HG03108 (cell line): ENCODE measurements at regions not wholly inside any gene's neighbourhood (a gene's known extent, or its start where the extent isn't known, plus 50 kb on each side); places are given as distances from the start of the nearest gene placed in this dataset.

Experiments
- ATAC-seq: cut with Tn5 transposase; IDR thresholded peaks from one replicate; pipeline ENCODE4 v1.9.1; 2021; ENCODE audit warnings: moderate library complexity; ENCODE audit not compliant: unreplicated experiment

DNA sequence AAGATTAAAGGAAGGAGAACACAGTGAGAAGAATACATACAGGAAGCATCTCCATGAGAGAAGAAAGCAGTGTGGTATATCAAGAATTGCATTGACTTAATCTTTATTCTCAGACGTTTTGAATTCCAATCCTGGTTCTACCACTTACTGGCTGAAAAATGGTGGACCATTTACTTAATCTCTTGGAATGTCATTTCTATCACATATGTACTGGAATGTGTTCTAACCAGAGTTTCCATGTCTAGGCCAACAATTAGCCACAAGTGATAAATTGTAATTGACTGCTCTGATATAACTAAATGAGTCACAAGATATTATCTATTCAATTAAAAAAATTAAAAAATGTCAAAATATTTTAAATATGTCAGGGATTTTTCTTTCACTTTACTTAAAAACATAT, 626.1 kb downstream of the PTPRC start:
- ATAC-seq: no peak

DNA sequence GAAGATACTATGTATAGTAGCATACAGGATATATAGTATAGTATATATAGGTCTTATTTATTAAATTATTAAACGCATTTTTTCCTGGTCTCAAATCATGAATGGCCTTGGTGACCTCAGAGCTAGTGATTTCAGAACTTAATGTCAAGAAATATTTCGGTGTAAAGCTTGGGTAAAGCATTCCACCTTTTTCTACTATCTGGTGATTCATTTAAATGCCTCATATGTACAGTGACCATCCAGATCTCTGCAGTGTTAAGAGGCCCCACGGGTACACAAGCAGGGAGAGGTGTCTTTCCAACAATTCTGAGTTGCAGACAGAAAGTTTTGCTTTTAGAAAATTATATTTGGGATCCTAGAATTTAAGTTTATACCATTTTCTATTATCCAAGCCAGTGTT, 626.5 kb downstream of the PTPRC start:
- no peak for ATAC-seq

DNA sequence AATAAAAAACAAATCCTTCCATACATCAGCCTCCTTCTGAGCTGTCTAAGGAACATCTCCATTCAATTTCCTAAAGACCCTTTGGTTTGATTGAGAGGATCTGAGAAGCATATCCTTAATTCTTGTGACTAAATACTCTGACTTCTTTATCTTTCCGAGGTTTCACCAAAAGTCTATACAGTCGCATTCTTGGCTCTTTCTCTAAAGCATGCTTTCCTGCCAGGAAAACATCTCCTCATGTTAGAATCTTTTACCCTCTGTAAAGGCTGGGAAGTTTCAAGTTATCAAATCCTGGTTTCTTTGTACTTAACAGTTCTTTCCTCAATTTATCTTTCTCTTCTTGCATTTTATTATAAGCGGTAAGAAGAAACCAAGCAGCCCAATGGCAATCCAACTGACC, 630.4 kb downstream of the PTPRC start:
- ATAC-seq: no peak

DNA sequence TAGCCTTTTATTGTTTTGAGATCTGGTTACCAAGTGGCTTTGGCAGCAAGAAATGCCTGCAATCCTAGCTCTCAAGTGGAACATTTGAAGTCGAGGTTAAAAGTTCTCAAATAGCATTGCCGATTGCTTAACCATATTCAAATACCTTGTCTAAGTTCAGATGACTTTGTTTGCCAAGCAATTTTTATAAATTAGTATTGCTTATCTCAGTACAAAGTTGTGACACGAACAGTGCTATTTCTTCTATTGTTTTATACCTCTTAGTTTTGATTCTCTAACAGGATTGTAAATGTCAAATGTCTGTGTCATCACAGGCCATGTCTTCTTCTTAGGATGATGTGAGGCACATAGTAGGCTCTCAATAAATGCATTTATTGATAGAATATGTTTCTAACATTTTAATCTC, 633.3 kb downstream of the PTPRC start:
- no peak for ATAC-seq

DNA sequence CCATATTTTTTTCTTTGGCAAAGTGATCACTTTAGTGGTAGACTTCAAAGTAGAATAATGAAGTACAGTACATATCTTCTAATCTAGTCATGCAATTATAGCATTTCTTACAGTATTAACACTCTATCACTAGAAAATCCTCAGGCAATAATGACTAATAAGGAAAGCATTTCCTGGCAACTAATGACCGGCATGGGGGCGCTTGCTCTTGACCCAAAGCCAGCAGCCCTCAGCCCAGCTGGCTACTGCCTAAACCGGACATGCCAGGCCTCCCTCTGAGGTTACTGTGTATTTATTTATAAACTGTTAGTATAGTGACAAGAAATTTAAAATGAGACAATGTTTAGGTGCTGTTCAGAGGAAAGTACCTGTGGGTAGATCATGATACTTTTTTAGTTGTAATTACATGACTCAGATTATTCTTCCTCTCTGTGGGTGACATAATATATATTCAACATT, 633.8 kb downstream of the PTPRC start:
- peak; percentile 73 for ATAC-seq

DNA sequence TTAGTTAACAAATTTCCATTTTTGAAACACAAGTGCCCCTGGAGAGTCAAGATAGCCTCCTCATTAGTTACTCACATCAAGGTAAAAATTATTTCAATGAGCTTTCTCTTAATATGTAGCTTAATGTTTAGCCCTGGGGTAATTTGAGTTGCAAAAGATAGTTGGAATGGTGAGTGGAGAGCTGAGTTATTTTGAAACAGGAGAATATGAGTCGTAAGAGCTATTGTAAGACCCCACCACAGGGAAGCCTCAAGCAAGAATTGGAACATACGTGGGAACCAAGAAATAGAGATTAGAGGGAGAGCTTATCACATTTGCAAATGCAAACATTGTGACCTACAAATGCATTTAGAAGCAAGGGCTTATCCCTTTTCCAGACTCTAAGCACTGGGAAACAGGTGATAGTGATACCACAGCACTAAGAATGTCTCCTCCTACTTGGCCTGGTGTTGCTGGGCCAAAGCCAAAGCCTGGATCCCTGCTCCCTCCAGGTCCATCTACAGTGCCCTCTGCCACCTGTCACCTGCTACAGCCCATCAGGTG, 635.1 kb downstream of the PTPRC start:
- ATAC-seq: no peak

DNA sequence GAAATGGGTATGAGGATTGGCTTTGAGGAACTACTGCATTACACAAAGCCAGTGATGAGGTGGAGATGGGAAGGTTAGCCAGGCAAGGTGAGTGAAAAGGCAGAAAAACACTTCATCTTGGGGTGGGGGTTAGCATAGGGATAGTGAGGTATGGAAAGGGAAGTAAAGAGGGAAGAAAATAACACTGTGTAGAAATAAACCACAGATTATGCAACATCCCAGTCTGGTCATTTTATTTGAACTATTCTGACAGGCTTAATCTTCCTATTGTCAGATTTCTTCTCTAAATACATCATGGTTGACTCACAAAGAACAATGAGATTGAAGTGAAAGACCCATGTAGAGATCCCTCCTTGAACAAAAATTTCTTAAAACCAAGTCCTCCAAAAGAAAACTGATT, 640.2 kb downstream of the PTPRC start:
- ATAC-seq: no peak

DNA sequence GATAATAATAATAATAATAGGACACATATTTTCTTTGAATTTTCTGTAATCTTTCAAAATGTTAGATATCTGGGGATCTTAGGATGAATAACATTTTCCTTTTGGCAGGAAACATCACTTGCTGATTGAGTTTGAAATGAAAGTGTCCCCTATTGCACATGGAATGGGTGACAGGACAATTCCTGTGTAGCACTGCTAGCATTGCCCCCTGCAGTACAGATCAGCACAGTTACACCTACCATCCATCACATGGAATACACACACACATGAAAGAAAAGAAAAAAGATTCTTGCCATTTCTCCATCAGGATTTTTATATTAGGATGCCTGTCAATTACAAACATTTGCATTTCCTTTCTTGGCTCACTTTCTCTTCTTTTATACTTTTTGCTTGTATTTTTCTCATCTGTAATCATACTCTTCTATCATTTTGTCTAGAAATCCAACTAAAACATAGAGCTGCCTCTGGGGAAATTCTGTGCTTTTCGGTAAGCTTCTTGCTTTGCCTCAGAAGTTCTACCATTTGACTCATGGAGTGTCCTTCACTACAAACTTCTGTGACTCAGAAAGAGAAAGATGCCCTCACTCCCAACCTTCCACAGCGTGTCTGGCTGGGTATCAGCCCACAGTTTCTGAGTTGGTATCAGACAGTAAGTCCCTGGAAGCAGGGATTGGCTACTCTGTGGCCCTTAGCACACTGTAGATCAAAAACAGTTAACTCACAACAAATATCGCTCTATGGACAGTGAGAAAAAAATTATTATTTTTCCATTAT, 641.2 kb downstream of the PTPRC start:
- ATAC-seq: no peak

DNA sequence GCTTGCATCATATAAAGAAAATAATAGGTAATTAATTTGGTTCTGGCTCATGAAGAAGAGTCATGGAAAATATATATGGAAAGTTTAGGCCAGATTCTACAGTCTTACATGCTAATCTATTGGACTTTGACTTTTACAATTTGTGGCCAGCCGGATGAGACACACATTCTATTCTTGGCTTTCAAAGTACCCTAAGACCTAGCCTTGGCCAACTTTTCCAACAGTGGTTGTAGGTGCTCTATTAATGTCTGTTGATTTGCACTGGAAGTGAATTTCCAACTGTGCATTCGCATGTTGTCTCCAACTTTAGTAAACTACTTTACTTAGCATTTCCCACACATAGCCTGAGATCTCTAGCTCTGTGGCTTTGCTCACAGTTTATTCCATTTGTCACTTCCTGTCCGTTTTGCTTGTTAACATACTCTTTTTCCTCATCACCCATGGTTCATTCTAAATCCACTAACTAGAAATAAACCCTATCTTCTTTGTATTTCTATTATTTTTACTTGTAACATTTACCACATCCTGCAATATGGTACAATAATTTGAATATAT, 644.0 kb downstream of the PTPRC start:
- ATAC-seq: no peak

DNA sequence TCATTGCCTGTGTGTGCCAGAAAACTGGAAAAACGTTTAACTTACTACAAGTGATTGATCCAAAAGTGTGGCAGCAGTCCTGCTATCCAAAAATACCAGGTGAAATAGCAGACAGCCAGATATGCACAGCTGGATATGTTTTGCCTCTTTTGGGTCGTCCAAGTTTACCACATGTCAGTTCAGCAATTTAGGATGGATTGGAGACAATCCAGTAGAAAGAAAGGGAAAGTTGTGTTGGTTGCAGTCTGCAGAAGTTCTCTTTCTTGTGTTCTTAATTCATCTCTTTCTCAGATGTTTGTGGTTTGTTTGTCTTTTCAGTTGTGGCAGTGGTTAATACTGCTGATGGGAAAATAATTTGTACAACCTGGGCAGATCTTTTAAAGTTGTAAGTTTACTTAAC, 645.0 kb downstream of the PTPRC start:
- ATAC-seq: no peak

DNA sequence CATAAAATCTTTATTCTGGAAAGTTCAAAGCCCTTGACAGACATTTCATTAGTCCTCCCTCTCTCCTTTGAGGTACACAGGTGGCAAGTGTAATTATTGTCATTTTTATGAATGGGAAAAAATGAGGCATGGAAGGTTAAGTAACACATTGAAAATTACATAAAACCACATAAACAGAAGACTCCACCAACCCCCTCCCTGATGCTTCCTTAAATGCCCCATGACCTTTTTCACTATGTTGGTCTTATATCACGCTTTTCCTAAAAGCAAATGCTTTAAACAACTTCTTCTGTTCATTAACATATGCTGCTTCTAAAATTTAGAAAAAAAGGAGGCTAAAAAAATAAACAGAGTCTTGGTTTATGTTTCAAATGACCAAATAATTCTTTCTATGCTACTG, 648.4 kb downstream of the PTPRC start:
- no peak for ATAC-seq

DNA sequence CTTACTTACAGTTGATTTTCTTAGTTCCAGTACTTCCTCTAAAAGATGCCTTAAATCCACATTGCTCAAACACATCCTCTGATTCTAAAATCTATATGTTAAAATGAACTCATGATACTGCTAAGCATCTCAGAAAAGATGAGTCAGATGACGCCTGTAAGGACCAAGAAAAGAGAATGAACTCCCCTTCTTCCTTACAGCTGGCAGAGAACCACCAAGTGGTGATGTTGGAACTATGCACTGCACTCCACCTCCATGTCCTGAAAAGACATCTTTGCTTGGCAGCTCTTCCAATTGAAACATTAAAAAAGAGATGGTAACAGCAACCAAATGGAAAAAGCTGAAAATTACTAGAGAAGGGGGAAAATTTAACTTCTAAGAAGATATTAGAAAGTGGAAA, 648.8 kb downstream of the PTPRC start:
- no peak for ATAC-seq

DNA sequence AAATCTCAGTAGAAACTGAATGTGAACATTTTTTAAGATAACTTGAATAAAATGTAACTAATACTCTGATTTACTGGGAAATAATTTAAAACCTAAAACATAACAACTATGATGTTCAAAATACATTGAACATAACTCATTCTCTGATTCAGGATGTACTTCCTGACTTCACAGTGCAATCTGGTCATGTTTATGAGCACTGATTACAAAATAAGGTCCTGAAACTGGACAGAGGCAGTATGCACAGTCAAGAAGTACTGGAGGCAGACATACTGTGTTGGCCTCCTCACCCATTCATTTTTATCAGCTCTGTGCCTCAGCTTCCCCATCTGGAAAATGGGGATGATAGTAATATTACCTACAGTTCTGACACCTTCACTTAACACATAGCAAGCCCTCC, 651.3 kb downstream of the PTPRC start:
- no peak for ATAC-seq

DNA sequence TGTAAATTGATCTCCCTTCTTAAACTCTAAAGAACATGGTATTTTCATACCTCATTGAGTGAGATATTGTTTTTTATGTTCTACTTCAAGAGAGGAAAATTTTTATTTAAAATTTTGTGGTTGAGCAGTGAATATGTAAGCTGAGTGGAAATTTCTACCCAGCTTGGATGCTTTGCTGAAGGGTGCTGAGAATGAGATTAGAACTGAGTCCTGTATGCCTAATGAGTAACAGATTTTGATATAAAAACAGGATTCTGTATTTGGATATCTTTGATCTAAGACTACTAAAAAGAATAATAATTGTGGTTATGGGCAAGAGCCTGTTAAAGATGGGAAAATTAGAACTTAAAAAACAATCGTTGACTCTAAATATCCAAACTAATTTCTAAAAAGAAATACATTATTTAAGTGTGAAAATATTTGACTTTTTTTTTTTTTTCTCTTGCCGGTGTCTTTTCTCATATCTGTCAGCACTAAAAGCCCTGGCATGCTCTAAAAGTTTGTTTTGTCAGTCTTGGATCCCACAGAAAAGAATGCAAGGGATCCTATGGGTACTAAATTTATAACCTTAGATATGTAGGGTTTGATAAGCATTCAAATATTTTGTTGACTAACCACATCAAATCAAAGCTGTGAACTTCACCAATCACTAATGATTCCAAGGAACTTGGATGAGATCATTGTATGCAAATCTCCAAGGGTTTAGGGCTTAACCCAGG, 652.3 kb downstream of the PTPRC start:
- no peak for ATAC-seq

DNA sequence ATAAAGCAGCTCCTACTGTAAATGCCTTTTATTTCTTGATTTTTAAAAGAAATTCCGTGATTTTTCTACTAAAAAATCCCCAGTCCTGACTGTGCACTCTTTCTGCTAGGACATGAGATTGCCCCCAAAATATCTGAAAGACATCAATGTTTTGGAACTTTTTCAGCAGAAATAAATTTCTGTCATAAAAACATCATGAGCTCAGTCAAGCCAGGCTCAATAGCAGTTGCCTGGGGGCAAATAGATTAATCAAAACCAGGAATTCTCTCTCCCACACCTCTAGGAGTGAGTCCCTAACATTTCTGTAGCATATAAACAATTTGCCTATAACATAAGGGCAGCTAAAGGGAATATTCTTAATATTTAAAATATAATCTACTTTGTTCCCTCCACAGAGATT, 654.1 kb downstream of the PTPRC start:
- no peak for ATAC-seq

DNA sequence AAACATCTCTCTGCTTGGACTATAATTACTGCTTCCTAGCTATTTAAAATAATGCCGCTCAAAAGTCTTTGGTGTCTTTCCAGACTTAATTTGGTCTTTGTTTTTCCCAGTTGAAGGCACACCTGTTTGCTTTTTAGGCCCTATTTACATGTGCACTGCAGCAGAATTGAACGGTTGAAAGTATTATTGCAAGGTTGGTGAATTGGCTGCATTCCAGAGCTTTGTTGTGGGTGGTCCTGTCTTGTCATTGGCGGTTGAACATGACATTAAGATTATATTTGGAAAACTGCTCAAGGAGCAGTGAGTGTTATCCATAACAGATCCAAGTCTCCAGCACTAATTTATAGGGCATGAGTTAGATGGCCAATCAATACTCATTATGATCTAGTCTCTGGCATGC, 656.3 kb downstream of the PTPRC start:
- no peak for ATAC-seq

DNA sequence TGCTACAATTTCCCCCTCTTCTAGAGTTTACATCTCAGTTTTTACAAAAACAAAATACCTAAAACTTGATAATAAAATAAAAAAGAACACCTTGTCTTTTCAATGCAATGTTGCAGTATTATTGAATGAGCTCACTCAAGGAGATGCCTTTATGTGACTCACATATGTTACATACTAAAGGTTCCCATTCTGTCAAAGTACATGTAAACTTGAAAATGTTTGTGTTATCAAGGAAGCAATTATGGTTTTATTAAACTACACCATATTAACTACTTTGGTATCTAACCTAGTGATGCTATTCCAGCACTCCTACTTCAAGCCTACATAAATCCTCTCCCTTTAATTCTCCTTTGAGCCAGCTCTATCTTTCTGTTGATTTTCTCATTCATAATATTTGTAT, 658.3 kb downstream of the PTPRC start:
- no peak for ATAC-seq

DNA sequence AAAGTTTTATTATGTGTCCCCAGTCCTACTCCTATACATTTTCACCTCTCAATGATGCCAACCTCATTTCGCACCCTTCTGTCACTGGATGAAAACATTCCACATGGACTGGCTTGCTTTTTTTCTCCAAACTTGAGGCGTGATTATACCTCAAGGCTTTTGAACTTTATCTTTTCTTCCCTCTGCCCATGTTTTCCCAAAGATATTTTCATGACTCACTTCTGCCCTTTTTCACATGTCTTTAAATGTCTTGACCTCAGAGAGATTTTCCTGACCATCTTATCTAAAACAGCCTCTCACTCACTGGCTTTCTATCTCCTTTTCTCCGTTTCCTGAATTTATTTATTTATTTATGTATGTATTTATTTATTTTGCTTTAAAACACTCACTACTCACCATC, 659.0 kb downstream of the PTPRC start:
- ATAC-seq: no peak

DNA sequence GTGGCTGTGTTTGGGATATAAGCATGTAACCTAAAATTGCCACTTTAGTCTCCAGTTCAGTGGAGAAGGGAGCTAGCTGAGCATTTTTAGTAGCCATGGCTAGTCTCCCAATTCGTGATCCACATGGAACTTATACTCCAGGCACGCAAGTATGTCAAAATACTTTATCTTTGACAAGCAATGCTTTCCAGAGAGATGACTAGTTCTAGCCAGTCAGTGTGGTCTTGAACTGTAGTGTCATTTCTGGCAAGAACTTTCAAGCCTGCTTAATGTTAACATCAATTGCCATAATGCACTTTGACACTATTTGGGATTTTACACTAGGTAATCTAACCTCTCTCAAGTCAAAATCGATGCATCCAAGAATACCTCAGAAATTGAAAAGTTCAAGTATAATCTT, 660.0 kb downstream of the PTPRC start:
- no peak for ATAC-seq

DNA sequence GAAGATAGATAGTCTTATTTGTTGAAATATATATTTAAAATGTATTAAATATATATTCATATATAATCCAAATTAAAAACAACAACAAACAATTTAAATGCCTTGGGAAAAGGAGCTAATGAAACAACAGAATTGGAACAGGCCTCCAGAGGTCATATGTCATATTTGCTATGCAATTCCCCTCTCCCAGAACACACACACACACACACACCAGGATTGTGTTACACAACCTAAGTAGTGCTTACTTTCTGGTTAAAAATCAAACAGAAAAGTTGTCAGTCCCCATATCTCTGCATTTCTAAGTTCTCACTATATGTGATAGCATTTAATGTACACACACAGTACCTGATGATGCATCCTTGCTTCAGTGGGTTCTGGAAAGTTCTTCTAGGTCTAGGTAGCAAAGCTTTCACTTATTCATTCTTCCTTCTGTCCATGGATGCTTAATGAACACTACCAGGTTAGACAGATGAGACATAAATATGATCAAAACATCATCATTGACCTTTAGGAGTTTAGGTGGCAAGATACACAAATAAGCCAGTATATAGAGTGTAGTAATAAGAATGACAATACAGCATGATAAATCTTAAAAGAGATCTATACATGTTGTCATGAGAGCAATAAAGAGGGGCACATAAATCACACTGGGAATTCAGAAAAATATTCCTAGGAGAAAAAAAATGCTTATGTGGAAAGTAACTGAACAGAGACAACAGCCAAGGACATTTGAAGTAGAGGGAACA, 662.8 kb downstream of the PTPRC start:
- no peak for ATAC-seq

DNA sequence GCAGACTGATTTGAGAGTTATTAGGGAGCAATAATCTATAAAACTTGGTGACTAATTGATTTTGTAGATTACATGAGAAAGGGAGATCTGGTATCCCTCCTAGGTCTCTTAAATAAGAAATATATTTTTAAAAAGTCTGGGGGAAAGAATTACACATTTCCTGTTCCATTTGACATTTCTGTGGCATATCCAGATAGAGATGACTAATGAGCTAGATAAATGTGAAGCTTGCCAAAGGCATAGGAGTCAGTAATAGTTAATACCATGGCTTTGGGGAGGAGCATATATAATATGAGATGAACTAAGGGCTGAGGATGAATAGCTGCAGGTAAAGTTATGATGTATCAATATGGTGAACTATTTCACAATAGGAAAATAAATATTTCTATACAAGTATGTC, 663.7 kb downstream of the PTPRC start:
- no peak for ATAC-seq
